SHP77 (cell line): ENCODE measurements at regions not wholly inside any gene's neighbourhood (a gene's known extent, or its start where the extent isn't known, plus 50 kb on each side); places are given as distances from the start of the nearest gene placed in this dataset.

Source experiments
- DNase-seq, 2 experiments: peaks; one replicate each; lab custom pipeline; 2025; lab: John Stamatoyannopoulos, UW

DNA sequence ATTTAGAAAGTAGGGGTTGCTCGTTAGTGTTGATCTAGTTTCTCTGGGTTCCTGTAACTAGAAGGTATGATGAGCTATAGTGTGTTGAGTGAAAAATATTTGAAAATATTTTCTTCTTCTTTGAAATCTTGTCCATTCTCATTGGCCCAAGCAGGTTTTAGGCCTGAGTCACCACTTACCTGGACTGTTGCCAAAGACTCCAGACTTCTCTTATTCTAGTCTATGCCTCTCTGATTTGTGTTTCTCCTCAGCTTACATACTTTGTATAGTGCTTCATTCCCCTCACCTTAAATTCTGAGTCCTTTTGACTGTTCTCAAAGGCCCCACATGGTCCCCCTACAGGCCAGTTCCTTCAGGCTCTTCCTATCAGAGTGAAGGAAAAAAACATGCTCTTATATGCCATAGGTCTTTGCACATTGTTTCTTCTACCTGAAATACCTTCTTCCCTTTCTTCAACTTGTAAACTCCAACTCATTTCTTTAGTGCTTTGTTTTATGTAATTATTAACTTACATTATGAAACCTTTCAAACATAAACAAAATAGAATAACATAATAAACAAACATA, 258.2 kb downstream of the PPP1R2C start:
- DNase-seq = no peak

DNA sequence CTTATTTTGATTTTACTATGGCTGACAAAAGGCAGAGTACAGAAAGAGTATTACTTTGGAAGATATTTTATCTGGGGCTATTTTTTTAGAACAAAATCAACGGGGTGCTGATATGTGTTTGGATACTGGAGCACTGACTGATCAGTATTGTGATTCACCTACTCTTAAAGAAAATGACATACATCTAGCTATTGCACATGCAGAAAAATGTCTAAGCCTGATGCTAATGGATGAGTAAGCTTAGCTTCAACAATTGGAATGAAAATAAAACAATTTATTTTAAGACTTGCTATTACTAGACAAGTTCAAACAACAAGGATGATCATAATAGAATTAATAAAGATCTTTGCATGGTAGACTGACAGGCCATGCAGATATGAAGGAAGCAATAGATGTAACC, 262.0 kb downstream of the PPP1R2C start:
- no peak for DNase-seq

DNA sequence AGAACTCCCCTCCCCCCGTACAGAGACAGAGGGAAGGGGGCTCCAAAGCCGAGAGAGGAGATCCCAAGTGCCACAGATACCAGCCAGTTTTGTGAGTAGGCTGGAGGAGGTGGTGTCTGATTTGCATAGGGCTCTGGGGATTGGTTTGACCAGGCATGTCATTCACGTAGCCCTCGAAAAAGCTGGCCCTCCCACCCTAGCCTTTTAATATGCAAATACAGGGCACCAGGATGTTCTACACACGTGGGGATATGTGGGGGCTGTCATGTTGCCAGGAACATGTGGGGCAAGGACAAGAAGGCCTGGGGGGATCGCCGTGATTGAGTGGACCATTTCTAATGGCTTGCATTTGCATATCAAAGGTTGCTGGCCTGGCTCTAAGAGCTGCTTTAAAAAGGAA, 272.9 kb downstream of the PPP1R2C start:
- DNase-seq = no peak

DNA sequence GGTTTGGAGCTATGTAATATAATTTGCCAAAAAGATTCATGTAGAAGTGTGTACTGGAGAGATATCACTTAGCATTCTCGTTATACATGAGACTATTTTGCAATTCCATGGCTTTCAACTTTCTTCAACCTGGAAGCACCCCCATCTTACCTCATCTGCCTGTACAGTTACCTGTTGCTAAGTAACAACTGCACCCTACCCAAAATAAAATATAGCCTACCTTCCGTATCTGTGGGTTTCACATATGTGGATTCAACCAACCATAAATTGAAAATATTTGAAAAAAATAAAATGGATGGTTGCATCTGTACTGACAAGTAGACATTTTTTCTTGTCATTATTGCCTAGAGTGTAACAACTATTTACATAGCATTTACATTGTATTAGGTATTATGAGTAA, 278.3 kb downstream of the PPP1R2C start:
- DNase-seq = no peak

DNA sequence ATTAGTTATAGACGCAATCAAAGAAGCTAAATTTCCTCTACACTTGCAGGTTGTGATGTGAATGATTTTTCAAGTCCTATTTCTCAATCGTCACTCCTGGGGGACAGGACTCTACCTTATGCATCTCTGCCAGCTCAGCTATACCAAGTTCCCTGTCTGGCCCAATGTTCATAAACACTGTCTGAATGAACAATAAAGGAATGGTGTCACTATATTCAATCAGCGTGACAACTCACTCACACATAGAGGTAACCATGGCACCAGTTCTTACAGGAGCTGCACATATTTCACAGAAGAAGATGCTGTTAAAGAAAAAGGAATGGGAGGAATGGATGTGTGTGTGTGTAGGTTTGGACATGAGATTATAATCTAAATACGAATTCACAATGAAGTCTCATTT, 280.6 kb downstream of the PPP1R2C start:
- no peak for DNase-seq

DNA sequence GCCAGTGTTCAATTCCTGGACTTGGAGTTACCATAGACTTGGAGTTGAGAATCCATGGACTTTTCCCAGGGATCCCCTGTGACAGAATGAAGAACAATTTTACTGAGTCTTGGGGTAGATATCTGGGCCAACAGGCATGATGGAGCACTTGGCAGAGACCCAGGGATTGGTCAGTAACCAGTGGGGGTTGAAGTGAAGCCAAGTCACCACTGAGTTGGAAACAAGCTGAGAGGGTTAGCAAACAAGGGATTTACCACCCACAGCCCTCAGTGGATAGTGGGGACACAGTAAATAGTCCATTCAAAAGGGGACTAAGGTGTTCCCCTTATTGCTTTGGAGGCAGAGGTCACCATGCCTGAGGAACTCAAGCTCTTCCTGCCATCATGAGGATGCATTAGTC, 281.7 kb downstream of the PPP1R2C start:
- no peak for DNase-seq

DNA sequence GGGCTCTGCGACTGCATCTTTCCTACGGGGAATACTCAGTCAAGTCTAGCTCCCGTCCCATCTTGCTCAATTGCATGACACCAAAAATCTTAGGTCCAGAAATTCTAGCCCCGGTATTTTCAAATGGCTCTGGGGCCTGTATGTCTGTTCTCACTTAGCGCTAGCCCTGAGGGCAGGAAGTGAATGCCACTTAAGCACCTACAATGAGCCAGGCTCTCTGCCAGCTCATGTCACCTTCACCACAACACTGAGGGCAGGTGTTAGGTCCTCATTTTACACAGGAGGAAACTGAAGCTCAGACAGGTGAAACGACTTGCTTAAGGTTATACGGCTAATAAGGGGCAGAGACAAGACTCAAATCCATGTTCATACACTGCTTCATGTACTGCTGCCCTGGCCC, 282.8 kb downstream of the PPP1R2C start:
- DNase-seq = peak; percentile 15 to 34

DNA sequence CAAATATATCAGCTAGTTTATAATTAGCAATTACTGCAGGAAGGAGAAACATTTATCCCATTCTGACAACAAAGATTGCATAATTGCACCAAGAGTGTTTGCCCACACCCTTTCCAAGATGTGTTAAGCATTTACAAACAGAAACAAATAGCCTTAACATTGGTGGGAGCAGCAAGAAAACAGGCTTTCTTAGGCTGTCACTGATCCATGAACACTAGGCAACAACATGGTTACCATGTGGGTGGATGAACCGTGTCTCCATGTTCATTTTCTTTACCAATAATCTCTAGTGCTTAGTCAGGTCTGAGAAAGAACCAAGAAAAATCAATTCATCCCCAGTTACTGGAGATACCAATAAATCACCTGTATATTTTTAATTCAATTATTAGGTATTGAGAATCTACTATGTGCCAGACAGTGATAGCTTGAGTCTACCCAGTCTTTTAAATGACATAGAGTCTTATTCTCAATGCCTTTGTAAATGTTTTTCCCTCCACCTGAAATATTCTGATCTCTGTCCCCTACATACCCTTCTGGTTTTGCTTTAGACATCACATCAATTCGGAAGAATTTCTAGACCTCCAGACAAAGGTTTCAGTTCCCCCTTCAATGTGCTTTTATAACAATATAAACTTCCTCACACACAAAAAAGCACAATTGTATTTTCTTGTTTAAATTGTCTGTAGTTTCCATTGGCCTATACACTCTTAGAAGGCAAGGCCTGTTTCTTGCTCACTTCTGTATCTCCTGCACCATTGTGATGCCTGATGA, 286.6 kb downstream of the PPP1R2C start:
- DNase-seq = no peak

DNA sequence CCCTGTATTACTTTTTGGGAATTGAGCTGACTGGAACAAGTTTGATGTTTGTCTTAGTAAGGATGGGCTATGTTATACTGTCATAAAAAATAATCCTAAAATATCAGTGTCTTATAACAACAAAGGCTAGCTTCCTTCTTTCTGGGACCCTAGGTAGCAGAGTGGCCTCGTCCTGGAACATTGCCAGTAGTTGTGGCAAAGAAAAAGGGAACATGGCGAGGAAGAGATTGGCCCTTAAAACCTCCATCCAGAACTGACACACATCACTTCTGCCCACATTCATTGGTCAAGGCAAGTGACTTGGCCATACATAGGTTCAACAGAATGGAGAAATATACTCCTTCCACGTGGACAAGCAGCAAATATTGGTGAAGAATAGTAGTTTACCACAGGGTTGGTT, 287.9 kb downstream of the PPP1R2C start:
- no peak for DNase-seq

DNA sequence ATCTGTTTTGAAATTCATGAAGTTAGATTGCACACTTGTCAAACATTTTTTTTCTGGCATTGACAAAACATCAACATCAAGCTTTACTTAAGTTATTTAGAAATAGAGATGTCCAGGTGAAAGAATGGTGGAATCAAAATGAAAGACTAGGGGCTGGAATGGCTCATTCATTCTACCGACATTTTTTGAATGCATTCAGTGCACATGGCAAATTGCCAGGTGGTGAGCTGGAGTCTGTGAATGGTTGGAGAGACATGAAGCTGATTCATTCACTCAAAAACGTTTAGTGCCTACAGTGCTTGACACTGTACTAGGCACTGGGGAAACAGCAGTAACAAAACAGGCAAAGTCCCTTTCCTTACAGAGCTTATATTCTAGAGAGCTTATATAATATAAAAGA, 292.4 kb downstream of the PPP1R2C start:
- no peak for DNase-seq

DNA sequence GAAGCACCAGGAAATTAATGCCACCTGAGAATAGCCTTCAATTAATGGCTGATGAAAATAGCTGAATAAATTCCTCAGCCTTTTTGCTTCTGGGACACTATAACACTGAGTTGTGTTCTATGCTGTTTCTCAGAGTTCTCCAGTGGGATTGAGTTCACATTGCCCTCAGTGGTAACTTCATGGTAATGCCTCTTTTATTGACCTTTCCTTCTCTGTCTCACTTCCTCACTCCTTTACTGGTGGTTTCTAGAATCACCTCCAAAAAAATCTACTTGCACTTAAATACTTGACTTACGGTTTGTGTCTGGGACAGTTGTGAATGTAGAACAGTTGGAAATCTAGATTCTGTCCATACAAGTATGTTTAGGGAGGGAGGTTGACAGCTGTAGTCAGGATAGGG, 293.7 kb downstream of the PPP1R2C start:
- DNase-seq = no peak

DNA sequence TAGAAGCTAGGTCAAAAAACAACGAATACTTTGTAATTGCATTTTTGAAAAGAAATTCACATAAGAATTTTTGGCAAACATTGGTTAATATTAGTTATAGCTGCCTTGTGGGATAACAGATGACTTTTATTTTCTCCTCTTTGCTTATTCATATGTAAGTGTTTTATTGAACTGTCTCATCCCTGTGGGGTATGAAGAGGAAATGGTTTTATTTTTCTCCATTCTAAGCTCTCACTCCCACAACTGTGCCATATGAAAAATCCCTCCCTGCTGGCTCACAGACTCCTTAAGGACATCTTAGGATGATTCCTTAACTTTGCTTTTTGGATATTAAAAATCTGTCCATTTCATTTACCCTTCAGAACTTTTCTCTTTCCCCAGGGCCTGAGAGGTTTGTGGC, 300.6 kb downstream of the PPP1R2C start:
- no peak for DNase-seq

DNA sequence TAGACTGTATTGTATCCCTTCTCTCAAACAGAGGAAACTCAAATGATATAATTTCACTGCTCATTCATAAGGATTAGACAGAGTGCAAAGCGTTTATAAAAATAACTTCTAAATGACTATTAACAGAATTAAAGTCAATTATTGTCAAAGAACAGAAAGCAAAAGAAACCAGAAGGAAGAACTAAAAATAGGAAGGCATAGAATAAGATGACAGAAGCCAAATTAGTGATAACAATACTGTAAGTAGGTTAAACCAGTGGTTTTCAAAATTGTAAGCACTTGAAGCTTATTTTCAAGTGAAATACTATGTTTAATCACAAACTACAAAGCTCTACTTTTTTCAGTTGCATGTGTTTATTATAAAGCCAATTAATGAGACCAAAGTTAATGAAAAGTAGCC, 305.2 kb downstream of the PPP1R2C start:
- DNase-seq = no peak

DNA sequence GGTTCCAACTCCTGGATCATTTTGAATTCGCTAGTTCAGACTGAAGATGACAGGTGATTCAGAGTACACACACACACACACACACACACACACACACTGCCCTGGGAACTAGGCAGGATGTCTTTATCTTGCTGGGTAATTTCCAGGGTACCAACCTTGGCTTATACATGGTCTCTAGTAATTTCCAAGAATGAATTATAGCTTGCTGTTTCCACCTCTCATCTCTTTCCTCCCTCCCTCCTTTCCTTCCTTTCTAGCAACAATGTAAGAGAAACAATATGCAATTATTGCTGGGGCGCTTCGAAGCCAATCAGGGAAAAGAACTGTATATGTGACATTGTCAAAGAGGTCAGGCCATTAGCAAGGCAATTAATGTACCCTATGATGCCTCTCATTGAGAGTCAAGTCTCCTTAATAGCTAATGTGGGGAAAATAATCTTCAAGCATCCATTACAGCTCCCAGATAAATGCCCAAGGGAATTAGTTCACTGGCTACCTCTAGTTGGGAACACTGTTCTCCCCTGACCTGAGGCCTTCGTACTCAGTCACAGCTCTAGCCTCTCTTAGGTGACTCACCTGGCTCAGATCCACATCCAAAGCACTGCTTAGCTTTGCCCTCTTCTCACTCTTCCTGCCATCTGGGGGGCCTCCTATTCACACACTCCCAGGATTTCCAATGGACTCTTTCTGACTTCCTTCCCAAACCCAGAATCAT, 311.5 kb downstream of the PPP1R2C start:
- DNase-seq = no peak

DNA sequence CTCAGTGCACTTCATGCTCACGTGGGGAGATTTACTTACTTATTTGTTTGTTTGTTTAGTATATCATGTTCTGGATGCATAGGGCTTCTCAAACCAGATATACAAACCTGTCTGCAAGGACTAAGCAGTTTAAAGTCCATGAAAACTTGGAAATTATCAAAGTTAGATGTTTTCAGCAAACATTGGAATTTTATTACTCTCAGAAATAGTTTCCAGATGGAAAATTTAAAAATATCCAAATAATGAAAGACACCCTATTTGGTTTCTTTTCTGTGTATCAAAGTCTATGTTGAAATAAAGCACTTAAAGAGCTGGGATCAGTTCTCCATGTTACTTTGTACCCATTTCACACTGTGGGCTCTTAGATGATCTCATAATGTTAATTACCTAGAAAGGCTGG, 312.1 kb downstream of the PPP1R2C start:
- DNase-seq = no peak

DNA sequence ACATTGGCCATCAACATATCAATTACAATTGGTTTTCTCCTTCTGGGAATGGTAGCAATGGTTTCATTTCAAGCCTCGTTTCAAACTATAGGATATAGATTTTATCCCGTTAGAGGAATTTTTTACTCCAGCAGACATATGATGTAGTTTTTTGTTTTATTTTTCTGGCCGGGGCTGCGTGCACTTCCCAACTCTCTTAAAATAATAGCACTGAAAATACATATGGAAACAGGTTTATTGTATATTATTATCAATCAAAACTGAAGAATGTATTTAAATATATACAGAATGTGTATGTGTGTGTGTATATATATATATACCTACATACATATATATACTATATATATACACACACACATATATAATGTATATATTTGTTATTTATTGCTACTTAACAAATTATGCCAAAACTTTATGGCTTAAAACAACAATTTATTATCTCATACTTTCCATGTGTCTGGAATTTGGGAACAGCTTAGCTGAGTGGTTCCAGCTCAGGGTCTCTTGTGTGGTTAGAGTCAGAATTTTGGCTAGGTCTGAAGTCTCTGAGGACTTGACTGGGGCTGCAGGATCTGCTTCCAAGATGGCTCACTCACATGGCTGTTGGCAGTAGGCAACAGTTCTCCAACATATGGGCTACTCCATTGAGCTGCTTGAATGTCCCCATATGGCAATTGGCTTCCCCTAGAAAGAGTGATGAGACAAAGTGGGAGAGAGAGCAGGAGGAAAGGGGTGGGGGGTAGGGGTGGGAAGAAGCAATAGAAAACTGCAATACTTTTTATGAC, 314.1 kb downstream of the PPP1R2C start:
- no peak for DNase-seq

DNA sequence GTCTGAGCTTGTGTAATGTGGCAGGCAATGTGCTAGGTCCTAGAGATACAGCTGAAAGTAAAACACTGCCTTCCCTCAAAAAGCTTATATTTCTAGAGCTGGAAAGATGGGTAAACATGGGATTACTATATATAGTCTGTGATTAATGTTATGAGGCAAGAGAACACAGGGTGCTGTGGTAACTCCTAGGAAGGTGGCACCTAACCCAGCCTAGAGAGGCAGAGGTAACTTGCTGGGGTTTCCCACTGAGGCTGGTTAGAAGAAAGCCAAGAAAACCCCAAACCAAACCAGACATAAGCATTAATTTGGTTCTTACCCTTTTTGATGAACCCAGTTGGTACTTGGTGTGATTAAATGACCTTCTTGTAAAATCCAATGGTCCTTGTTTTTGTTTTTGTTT, 315.0 kb downstream of the PPP1R2C start:
- DNase-seq = no peak

DNA sequence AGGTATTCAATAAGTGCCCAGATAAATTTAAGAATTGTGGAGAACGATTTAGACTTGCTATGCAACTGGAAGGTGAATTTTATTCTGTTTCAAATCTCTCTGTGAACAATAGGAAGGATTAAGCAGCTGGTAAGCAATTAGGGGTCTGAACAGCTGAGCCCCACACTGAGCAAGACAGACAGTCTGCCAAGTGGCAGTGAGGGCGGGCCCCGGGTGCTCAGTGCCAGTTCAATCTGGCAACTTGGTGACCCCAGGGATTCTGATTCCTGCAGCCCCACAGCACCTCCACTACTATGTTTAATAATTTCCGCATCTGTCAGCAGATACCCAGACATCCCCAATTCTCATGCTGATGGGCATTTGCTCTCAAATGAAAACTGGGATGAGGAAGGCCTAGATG, 317.3 kb downstream of the PPP1R2C start:
- DNase-seq = no peak

DNA sequence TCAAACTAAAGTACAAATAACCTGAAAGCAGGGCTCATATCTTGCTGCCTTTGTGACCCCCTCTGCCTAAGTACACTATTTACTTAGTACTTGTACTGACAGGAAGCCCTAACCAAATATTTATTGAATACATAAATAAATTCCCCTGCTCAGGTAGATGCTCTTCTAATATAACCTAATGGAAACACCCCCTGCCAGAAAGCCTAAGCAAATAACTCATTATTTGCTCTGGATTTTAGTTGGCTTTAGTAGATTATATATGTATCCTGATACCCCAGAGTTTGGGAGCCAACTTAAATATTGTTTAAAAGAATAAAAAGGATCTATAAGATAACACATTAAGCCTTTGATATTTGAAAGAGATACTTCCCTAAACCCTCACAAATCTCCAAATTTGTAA, 318.2 kb downstream of the PPP1R2C start:
- DNase-seq = no peak

DNA sequence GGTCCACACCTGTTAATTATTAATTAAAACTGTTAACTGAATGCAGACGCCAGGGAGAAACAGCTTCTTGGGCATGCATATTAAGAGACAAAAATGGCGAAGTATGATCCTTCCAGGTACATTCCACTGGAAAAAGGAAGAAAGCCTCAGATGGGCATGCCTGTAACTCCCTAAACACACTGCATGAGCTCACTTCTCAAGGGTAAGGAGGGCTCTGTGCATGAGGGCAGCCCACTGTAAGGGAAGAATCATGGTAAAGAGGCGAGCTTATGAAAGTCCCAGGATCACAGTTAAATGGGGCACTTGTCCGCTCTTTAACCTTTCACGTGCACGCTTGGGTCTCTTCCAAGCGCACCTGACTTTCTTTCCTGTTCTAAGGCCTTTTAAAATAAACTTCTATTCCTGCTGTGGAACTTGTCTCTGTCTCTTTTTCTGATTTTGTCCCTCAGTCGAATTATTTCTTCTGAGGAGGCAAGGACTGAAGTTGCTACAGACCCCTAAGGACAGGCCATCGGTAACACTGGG, 321.7 kb downstream of the PPP1R2C start:
- DNase-seq = no peak

DNA sequence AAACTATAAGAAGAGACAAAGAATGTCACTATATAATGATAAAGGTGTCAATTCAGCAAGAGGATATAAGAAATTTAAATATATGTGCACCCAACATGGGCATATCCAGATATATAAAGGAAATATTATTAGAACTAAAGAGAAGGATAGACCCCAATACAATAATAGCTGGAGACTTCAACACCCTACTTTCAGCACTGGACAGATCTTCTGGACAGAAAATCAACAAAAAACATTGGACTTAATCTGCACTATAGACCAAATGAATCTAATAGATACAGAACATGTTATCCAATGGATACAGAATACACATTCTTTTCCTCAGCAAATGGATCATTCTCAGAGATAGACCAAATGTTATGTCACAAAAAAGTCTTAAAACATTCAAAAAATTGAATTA, 327.7 kb downstream of the PPP1R2C start:
- DNase-seq = no peak

DNA sequence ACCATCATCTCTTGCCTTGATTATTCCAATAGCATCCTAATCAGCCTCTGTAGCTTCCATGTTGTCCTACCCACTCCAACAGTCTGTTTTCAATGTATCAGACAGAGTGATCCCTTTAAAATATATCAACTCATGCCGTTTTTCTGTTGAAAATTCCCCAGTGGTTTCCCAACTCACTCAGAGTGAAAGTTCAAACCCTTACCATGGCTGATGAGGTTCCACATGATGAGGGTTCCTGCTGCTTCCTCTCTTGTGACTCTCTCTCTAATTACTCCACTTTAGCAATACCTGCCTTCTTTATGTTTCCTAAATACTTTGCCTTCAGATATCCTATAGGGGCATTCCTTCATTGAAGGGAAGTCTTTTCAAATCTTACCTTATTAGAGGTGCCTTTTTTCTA, 334.7 kb downstream of the PPP1R2C start:
- DNase-seq = no peak
